HG03439 (cell line): ENCODE measurements at regions not wholly inside any gene's neighbourhood (a gene's known extent, or its start where the extent isn't known, plus 50 kb on each side); places are given as distances from the start of the nearest gene placed in this dataset.

Experiments used
- ATAC-seq: cut with Tn5 transposase; IDR thresholded peaks from one replicate; pipeline ENCODE4 v1.9.1; 2021; ENCODE audit warnings: mild to moderate bottlenecking, moderate library complexity; ENCODE audit not compliant: unreplicated experiment

- ATAC-seq: no peak
Measured at GRCh38 chr13:74084375-74084935, 49.7 kb downstream of the KLF12 start.

- ATAC-seq: no peak
Measured at GRCh38 chr13:74082741-74083160, 51.5 kb downstream of the KLF12 start.

DNA sequence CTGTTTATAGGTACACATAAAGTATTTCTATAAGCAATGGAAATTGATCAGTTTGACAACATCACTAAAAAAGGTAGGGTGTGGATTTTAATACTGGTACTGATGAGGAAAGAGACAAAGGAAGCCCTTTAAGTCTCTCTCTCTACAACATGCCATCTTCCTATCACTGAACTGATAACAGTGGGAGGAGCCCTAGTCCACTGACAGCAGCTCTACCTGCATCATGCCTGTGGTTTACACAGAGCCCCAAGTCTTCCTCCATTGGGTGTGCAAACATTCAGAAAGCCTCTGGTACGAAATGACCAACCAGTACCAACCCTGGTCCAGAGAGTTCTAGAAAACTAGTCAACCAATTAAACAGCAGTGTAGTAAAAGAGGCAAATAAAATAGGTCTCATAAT, 53.4 kb downstream of the KLF12 start:
- ATAC-seq: no peak

DNA sequence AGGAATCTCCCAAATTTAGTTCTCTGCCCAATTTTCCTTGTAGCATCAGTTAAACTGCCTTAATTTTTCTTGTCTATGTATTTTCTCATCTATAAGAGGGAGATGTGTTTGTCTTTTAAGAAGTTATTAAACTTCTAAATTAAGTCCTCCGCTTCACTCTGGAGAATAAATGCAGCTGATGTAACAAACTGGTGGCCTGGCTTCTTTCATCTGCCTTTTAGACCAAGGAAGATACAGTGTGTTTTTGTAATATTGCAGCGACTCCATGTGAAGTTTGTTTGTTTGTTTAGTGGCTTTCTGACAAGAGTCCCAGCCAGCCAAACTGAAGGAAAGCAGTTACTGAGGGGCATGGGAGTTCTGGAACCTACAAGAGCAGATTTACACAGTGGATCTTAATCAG, 56.4 kb downstream of the KLF12 start:
- ATAC-seq: no peak

DNA sequence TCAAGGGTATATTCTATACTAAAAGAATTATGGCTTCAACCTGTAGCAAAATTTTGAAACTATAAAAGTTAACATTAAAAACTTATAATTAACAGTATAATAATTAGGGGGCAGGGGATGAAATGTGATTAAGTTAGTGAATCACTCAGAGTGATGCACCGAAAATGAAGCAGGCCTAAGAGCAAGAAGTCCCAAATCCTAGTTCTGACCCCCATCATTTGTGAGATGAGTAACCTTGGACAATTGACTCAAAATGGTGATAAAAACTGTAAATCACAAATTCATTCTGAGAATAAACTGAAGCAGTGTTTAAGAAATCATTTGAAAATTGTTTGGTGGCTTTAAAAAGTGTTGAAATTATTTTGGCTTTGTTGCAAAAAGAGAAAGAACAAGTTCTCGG, 56.8 kb downstream of the KLF12 start:
- no peak for ATAC-seq

DNA sequence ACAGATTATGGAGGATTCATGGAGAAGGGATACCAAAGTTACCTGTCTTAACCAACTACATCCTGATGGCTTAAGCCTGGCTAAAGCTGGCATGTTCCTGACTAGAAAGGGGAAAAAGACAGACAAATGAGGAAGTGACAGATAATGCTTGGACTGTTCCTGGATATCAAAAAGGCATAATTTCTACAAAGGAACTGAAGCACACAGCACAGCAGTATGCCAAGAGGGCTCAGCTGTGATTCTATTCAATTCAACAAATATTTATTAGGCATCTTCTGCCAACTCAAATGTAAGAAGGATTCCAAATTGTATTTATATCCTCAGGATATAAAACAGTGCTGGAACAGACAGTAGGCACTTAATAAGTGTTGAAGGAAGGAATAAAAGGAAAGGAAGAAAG, 59.5 kb downstream of the KLF12 start:
- ATAC-seq: no peak

- ATAC-seq: no peak
Measured at GRCh38 chr13:74073274-74073673, 60.9 kb downstream of the KLF12 start.

- ATAC-seq: no peak
Measured at GRCh38 chr13:74070513-74070912, 63.7 kb downstream of the KLF12 start.

DNA sequence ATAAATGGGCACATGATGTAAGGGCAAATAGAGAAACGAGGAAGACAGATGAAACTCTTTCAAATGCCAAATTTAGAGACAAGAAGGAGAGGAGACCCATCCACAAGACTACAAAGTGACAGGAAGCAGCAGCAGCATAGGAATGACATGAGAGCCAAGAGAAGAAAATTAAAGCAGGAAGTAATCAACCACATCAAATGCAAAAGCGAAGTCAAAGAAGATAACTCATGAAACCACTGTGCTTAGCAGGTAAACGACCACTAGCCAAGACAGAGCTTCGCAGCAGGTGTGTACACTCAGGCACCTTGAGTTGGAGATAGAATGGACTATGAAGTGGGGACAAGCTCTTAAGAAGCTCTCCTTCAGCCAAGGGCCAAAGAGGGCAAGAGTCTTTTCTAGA, 64.1 kb downstream of the KLF12 start:
- no peak for ATAC-seq

- ATAC-seq: no peak
Measured at GRCh38 chr13:74068471-74068870, 65.7 kb downstream of the KLF12 start.

DNA sequence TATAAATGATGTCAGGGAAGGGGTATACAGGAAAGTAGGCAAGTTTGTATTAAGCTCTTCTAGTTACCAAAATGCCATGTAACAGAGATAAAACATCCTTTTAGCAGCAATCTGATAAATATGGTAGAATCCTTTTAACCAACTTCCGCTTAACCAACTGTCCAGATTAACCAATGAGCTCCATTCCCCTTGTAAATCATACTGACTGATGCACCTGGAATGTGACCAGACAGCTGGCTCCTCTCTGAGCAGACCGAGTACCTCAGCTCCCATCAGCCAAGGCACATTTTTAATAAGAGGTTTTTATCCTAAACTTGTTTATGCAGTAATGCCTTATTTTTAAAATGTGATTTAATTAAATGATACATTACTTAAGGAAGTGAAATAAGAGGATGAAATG, 66.4 kb downstream of the KLF12 start:
- ATAC-seq: no peak

DNA sequence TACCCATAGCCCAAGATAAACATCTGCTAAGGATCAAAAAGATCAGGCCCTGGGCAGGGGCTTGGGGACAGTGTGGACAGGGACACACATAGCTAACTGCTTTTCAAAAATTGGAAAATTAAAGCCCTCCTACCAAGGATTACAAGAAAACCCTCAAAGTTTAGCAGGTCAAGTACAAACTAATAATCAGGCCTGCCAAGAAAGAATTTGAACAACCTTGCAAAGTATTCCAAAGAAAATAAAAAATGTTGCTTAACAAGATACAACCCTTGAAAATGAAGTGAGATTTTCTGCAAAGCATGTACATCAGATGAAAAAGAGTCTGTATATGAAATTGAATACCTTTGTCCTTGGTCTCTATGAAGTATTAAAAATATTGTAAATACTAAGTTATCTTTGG, 67.3 kb downstream of the KLF12 start:
- no peak for ATAC-seq

DNA sequence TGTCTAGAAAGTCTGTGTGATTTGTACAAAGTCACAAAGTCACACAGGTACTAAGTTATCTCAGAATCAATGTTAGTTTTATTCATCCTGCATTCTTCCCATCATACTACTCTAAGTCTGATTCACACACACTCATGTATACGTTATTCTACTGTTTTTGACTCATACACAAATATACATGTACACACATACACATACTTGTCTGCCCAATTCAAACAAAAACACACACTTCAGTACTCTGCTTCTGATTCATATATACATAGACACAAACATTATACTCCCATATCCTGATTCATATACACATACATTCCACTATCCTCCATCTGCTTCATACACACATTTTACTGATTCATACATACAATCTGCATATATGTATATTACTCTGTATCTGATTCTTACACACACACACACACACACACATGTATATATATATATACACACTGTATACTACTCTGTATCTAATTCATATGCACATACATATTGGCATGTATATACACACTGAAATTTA, 69.3 kb downstream of the KLF12 start:
- ATAC-seq: no peak

GRCh38 chr13:74063533-74064100, 70.6 kb downstream of the KLF12 start:
- no peak for ATAC-seq

- peak; percentile 84 for ATAC-seq
Measured at GRCh38 chr13:74062933-74063332, 71.3 kb downstream of the KLF12 start.

GRCh38 chr13:74061926-74062595, 72.1 kb downstream of the KLF12 start:
- ATAC-seq: peak; percentile 58

GRCh38 chr13:74056801-74057542, 77.2 kb downstream of the KLF12 start:
- no peak for ATAC-seq

DNA sequence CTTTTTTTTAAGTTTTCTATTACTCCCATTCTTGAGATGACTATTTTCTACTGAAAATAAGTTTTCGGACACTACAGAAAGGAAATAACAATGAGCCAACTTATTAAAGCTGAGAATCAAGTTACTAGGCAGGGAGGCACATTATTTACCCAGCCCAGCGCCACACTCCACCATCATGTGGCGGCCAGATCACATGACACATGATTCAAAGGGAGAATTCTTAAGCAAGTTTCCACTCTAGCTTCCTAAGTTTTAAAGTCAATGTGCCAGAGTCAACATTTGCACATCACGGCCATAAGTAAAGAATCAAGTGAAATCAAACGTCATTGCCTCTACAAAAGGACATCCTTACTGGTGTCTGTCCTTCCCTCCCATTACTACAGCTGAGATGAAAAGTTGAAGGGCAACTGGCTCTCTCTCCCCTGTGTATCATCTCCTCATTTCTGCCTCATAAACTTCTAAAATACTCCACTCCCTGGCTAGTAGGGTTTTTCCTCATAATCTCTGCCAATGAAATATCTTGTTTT, 81.7 kb downstream of the KLF12 start:
- no peak for ATAC-seq

DNA sequence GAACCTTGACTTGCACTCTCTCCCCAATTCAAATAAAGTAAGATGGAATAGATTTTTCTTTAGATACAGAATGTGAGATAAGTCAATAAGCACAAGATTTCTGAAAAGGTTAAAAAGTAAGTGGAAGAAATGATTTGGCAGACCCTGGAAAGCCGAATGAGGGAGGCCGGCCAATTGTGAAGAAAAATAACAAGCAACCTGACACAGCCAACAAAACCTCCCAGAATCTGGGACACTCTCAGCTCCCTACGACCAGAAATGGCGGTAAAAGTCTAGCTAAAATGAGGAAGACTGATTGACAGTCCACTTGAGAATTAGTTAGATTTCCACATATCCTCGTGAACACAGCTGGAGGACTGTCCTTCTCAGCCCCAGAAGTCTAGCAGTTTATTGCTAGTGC, 85.4 kb downstream of the KLF12 start:
- ATAC-seq: no peak

DNA sequence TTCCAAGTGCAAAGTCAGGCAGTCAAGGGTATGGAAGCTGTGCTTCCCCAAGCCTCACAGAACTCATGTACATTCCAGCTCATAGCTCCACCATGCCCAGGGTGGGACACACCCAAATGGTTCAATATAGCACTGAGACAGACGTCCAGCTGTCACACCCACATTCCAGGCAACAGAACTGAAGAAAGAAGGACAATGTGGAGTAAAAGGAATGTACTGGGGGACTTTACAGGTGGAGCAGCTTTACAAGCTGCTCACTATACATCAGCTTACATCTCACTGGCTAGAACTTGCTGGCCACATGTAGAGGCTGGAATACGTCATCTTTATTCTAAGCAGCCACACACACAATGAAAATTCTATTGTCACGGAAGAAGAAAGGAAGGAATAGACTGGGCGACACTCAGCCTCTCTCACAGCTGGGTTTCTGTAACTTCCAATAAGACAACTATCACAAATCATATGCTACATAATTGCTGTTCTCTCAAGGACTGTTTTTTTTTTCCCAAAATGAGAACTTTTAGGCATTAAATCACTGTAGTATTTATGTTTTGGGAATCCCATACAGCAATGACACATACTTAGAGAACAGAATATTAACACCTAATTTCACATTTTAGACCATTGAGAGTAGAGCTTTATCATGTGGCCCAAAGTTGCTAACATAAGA, 86.1 kb downstream of the KLF12 start:
- no peak for ATAC-seq

DNA sequence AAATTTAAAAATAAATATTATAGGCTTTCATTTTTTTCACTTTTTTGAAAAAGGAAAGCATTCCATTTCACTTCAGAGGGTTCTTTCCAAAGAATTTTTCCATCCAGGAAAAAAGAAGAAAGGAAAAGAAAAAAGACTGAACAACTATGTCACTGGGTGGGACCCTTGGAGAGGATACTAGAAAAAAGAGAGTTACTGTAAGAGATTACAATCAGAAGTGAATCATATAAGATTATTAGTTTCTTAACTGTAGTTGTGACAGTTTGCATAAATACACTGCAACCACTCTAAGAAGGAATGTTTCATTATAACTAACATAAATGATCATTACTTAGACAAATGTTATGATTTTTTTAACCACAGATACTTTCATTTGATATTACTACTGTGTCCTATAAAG, 87.8 kb downstream of the KLF12 start:
- no peak for ATAC-seq
